OCI-LY3 (cell line): ENCODE measurements at regions not wholly inside any gene's neighbourhood (a gene's known extent, or its start where the extent isn't known, plus 50 kb on each side); places are given as distances from the start of the nearest gene placed in this dataset.

ENCODE experiments used
- CTCF ChIP-seq: fragments of 200-600, 300-600 bp; sonication (generic); IDR thresholded peaks from 2 replicates; pipeline ENCODE4 v1.5.1; 2014; ENCODE audit warnings: antibody characterized with exemption, low read length, low read depth
- EZH2phosphoT487 ChIP-seq: fragments of 200-600 bp; shearing (Covaris generic); IDR thresholded peaks from 2 replicates; pipeline ENCODE4 v1.6.1; 2018; ENCODE audit warnings: antibody characterized with exemption, mixed run types, low read depth

GRCh38 chr4:186351668-186352194, 85.7 kb downstream of the F11 start:
- TF ChIP-seq CTCF (no peak), EZH2phosphoT487 (no peak)
